Smooth muscle cell (in vitro differentiated cells): ENCODE measurements at regions not wholly inside any gene's neighbourhood (a gene's known extent, or its start where the extent isn't known, plus 50 kb on each side); places are given as distances from the start of the nearest gene placed in this dataset.

ENCODE experiments used
- DNase-seq: peaks from one replicate; lab custom pipeline; 2025; ENCODE audit not compliant: unreplicated experiment; lab: John Stamatoyannopoulos, UW
- H2AFZ ChIP-seq: fragments of 200-600 bp; sonication (generic); 2 replicates; pipeline ENCODE4 v1.6.0; 2016; ENCODE audit warnings: antibody characterized with exemption, low read depth, mild to moderate bottlenecking
- H3F3A ChIP-seq: fragments of 200-600 bp; sonication (generic); 2 replicates; pipeline ENCODE4 v1.6.0; 2017; ENCODE audit warnings: antibody characterized with exemption, low read depth
- H3K27ac ChIP-seq: fragments of 200-600 bp; sonication (generic); 2 replicates; pipeline ENCODE4 v1.5.1; 2016; ENCODE audit warnings: low read depth, mild to moderate bottlenecking
- H3K27me3 ChIP-seq: fragments of 200-600 bp; sonication (generic); 2 replicates; pipeline ENCODE4 v1.6.1; 2016; ENCODE audit warnings: low read depth, mild to moderate bottlenecking
- H3K36me3 ChIP-seq: fragments of 200-600 bp; sonication (generic); 2 replicates; pipeline ENCODE4 v1.5.1; 2016; ENCODE audit warnings: low read depth
- H3K4me1 ChIP-seq: fragments of 200-600 bp; sonication (generic); 2 replicates; pipeline ENCODE4 v1.5.1; 2016; ENCODE audit warnings: low read depth
- H3K4me2 ChIP-seq: fragments of 200-600 bp; sonication (generic); 2 replicates; pipeline ENCODE4 v1.6.0; 2016; ENCODE audit warnings: mild to moderate bottlenecking
- H3K4me3 ChIP-seq: fragments of 200-600 bp; sonication (generic); 2 replicates; pipeline ENCODE4 v1.5.1; 2016; ENCODE audit warnings: mild to moderate bottlenecking
- H3K79me2 ChIP-seq: fragments of 200-600 bp; sonication (generic); 2 replicates; pipeline ENCODE4 v1.6.0; 2016; ENCODE audit warnings: low read depth, mild to moderate bottlenecking
- H3K9ac ChIP-seq: fragments of 200-600 bp; sonication (generic); 2 replicates; pipeline ENCODE4 v1.6.0; 2016; ENCODE audit warnings: low read depth
- H3K9me3 ChIP-seq: fragments of 200-600 bp; sonication (generic); replicated peaks from 2 replicates; pipeline ENCODE4 v1.5.1; 2016; ENCODE audit warnings: low read depth
- H4K20me1 ChIP-seq: fragments of 200-600 bp; sonication (generic); 2 replicates; pipeline ENCODE4 v1.6.0; 2016; ENCODE audit warnings: low read depth
- CTCF ChIP-seq: fragments of 200-600 bp; sonication (generic); IDR thresholded peaks from 2 replicates; pipeline ENCODE4 v1.5.1; 2017; ENCODE audit warnings: borderline replicate concordance, mild to moderate bottlenecking, antibody characterized with exemption; ENCODE audit not compliant: insufficient read depth, poor library complexity, severe bottlenecking
- WGBS: methylation state at CpG from one replicate; pipeline ENCODE4 v1.1.7; 2016; ENCODE audit warnings: low lambda C conversion rate; 5-methylcytosine and 5-hydroxymethylcytosine counted together

- no peak for DNase-seq
- Histone ChIP-seq H3K27ac (no peak overlapping the region), H4K20me1 (no peaks in the 10 kb centered on the region), H3K4me3 (no peak overlapping the region), H3K9ac (no peak overlapping the region), H3K4me2 (no peak overlapping the region), H3K4me1 (peaks cover 20% of the 10 kb centered on the region), H3K79me2 (no peaks in the 10 kb centered on the region), H3K9me3 (no peaks in the 10 kb centered on the region), H3K27me3 (peaks cover 9% of the 10 kb centered on the region), H2AFZ (no peak overlapping the region), H3K36me3 (no peaks in the 10 kb centered on the region), H3F3A (no peaks in the 10 kb centered on the region)
- no peak for TF ChIP-seq CTCF
- WGBS = 70% methylated on average over 4 of the region's 4 CpGs
These were observed 185.0 kb upstream of the GHITM start for GRCh38 chr10:83954193-83954799.

- no peak overlapping the region for H3K27ac ChIP-seq
- no peak overlapping the region for H2AFZ ChIP-seq
- H3K4me1 ChIP-seq = peaks cover 20% of the 10 kb centered on the region
- H3K9me3 ChIP-seq = no peaks in the 10 kb centered on the region
- no peak for DNase-seq
- peaks cover 9% of the 10 kb centered on the region for H3K27me3 ChIP-seq
- H3K4me3 ChIP-seq = no peak overlapping the region
- H3K4me2 ChIP-seq = no peak overlapping the region
- WGBS = 54% methylated on average over 2 of the region's 2 CpGs
- no peak for TF ChIP-seq CTCF
- H3F3A ChIP-seq = no peaks in the 10 kb centered on the region
- H3K36me3 ChIP-seq = no peaks in the 10 kb centered on the region
- H3K9ac ChIP-seq = no peak overlapping the region
- no peaks in the 10 kb centered on the region for H3K79me2 ChIP-seq
- H4K20me1 ChIP-seq = no peaks in the 10 kb centered on the region
These were observed 183.9 kb upstream of the GHITM start for GRCh38 chr10:83955406-83955805.

- H3K27me3 ChIP-seq = peaks cover 9% of the 10 kb centered on the region
- H3K36me3 ChIP-seq = no peaks in the 10 kb centered on the region
- DNase-seq = no peak
- H3K79me2 ChIP-seq = no peaks in the 10 kb centered on the region
- H3F3A ChIP-seq = no peaks in the 10 kb centered on the region
- WGBS = 80% methylated on average over 4 of the region's 4 CpGs
- no peak overlapping the region for H2AFZ ChIP-seq
- no peaks in the 10 kb centered on the region for H3K9me3 ChIP-seq
- H4K20me1 ChIP-seq = no peaks in the 10 kb centered on the region
- no peak overlapping the region for H3K4me3 ChIP-seq
- no peak overlapping the region for H3K9ac ChIP-seq
- H3K4me2 ChIP-seq = no peak overlapping the region
- TF ChIP-seq CTCF = no peak
- H3K27ac ChIP-seq = no peak overlapping the region
- H3K4me1 ChIP-seq = peaks cover 20% of the 10 kb centered on the region
These were observed 182.0 kb upstream of the GHITM start for GRCh38 chr10:83957168-83957947.
